Endothelial cell of umbilical vein (primary cell): ENCODE measurements at regions not wholly inside any gene's neighbourhood (a gene's known extent, or its start where the extent isn't known, plus 50 kb on each side); places are given as distances from the start of the nearest gene placed in this dataset.

Experiments
- BruUV-seq: library from RNA; stranded (reverse); fragments of 400-500 nt; replicated peaks from 2 replicates; lab custom pipeline; 2021; lab: Mats Ljungman, UMichigan
- CTCF ChIA-PET: fragments of 300-600, 350-600 bp; sonication (Branson Sonifier 250); formaldehyde crosslinking; loops from one replicate; lab custom pipeline; 2021; ENCODE audit warnings: antibody characterized with exemption, inconsistent platforms; lab: Charles Lee
- POLR2A ChIA-PET: fragments of 300-600, 350-600 bp; sonication (Branson Sonifier 250); formaldehyde crosslinking; loops from one replicate; lab custom pipeline; 2021; ENCODE audit warnings: antibody characterized with exemption, inconsistent platforms; lab: Charles Lee
- DNase-seq: peaks from one replicate; pipeline ENCODE4 v3.0.0-alpha.2; 2011; ENCODE audit warnings: low read depth, low spot score
- FAIRE-seq: peaks from 2 replicates; lab custom pipeline; 2011; peaks lifted over from hg19 to GRCh38; lab: Jason Lieb, UNC
- H2AFZ ChIP-seq: 2 replicates; pipeline ENCODE4 v1.6.0; 2012; ENCODE audit warnings: low read depth, low read length, control low read depth, inconsistent platforms
- H3K27ac ChIP-seq: 2 replicates; pipeline ENCODE4 v1.5.1; 2011; ENCODE audit warnings: low read depth, mild to moderate bottlenecking, control low read depth, low read length, moderate library complexity; ENCODE audit not compliant: insufficient read depth
- H3K27me3 ChIP-seq, 2 experiments: 2 replicates each; pipeline versions ENCODE4 v1.6.0 to v1.6.1; 2011; ENCODE audit warnings: low read length in 2 of 2, mixed read lengths in 1 of 2; ENCODE audit not compliant: control insufficient read depth in 2 of 2, insufficient read depth in 2 of 2
- H3K36me3 ChIP-seq, 2 experiments: 2 replicates in 1 of 2; 3 replicates in 1 of 2; pipeline ENCODE4 v1.5.1; 2011; ENCODE audit warnings: low read length in 2 of 2, mild to moderate bottlenecking in 1 of 2, moderate library complexity in 1 of 2; ENCODE audit not compliant: control insufficient read depth in 2 of 2, insufficient read depth in 2 of 2; ENCODE audit errors: extremely low read depth in 1 of 2
- H3K4me1 ChIP-seq: 3 replicates; pipeline ENCODE4 v1.5.1; 2011; ENCODE audit warnings: mild to moderate bottlenecking, low read length; ENCODE audit not compliant: control insufficient read depth, insufficient read depth; ENCODE audit errors: extremely low read depth
- H3K4me2 ChIP-seq: 2 replicates; pipeline ENCODE4 v1.6.1; 2011; ENCODE audit warnings: low read length, control low read depth, mixed read lengths; ENCODE audit not compliant: insufficient read depth
- H3K4me3 ChIP-seq, 3 experiments: fragments of 200-600 bp in 1 of 3; sonication (generic), shearing (Covaris generic) in 1 of 3; replicated peaks in 1 of 3; 2 replicates each; pipeline ENCODE4 v1.5.1; 2011 to 2016; ENCODE audit warnings: control low read depth in 3 of 3, low read length in 3 of 3, mild to moderate bottlenecking in 2 of 3, inconsistent platforms in 1 of 3, low read depth in 1 of 3, moderate library complexity in 1 of 3; ENCODE audit not compliant: insufficient read depth in 1 of 3
- H3K79me2 ChIP-seq: 2 replicates; pipeline ENCODE4 v1.6.0; 2012; ENCODE audit warnings: low read length, inconsistent platforms; ENCODE audit not compliant: control insufficient read depth, insufficient read depth
- H3K9ac ChIP-seq: replicated peaks from 2 replicates; pipeline ENCODE3; 2011; ENCODE audit warnings: low read length, control low read depth; ENCODE audit not compliant: insufficient read depth; ENCODE audit errors: extremely low read depth
- H3K9me1 ChIP-seq: replicated peaks from 3 replicates; pipeline ENCODE4 v1.6.0; 2011; ENCODE audit warnings: mild to moderate bottlenecking, low read length; ENCODE audit not compliant: control insufficient read depth, insufficient read depth; ENCODE audit errors: extremely low read depth
- H3K9me3 ChIP-seq: replicated peaks from 2 replicates; pipeline ENCODE4 v1.5.1; 2012; ENCODE audit warnings: low read length, inconsistent platforms; ENCODE audit not compliant: control insufficient read depth, insufficient read depth
- H4K20me1 ChIP-seq: replicated peaks from 2 replicates; pipeline ENCODE3; 2011; ENCODE audit warnings: mild to moderate bottlenecking, low read length; ENCODE audit not compliant: control insufficient read depth, insufficient read depth; ENCODE audit errors: extremely low read depth
- EZH2 ChIP-seq: IDR thresholded peaks from 2 replicates; pipeline ENCODE4 v1.6.1; 2012; ENCODE audit warnings: borderline replicate concordance, low read depth, mild to moderate bottlenecking, moderate library complexity, low read length, inconsistent platforms; ENCODE audit not compliant: severe bottlenecking
- FOS ChIP-seq: IDR thresholded peaks from 2 replicates; pipeline ENCODE4 v1.6.1; 2011; ENCODE audit warnings: mild to moderate bottlenecking, low read length, moderate library complexity, borderline replicate concordance; ENCODE audit not compliant: insufficient read depth
- GATA2 ChIP-seq: IDR thresholded peaks from 2 replicates; pipeline ENCODE4 v1.7.0; 2011; ENCODE audit warnings: low read depth, mild to moderate bottlenecking, moderate library complexity, mixed read lengths, low read length; ENCODE audit not compliant: insufficient read length, insufficient read depth
- JUN ChIP-seq: IDR thresholded peaks from 2 replicates; pipeline ENCODE4 v1.6.1; 2011; ENCODE audit warnings: borderline replicate concordance, low read depth; ENCODE audit not compliant: insufficient read length, insufficient read depth
- MYC ChIP-seq: IDR thresholded peaks from one replicate; pipeline ENCODE4 v1.6.1; 2011; ENCODE audit warnings: mild to moderate bottlenecking, low read depth, low read length
- POLR2A ChIP-seq: IDR thresholded peaks from 2 replicates; pipeline ENCODE4 v1.6.1; 2012; ENCODE audit warnings: low read depth, mild to moderate bottlenecking, control low read depth, low read length
- POLR2AphosphoS5 ChIP-seq: IDR thresholded peaks from 2 replicates; pipeline ENCODE4 v1.6.1; 2012; ENCODE audit warnings: low read depth, mild to moderate bottlenecking, control low read depth, low read length, moderate library complexity; ENCODE audit not compliant: insufficient read depth
- dilution Hi-C: fragments of 300-500 bp; cut with MboI; formaldehyde crosslinking; loops from one replicate; pipeline ENCODE4 v1.15.0; 2019; ENCODE audit warnings: low sequenced_read_pairs; ENCODE audit not compliant: extremely low pct_ligation_motif_present
- intact Hi-C: fragments of 100-400 bp; cut with micrococcal nuclease; formaldehyde crosslinking; loops from one replicate; pipeline ENCODE4 v1.10.0; 2022
- TF ChIP-seq, protein P1 (sequence below), 2 donors: IDR thresholded peaks; 1 replicate in 1 of 2; 2 replicates in 1 of 2; pipeline ENCODE4 v1.5.1; 2011; ENCODE audit warnings: low read length in 2 of 2, mild to moderate bottlenecking in 2 of 2, moderate library complexity in 2 of 2, control low read depth in 1 of 2, inconsistent platforms in 1 of 2, low read depth in 1 of 2; ENCODE audit not compliant: insufficient read depth in 1 of 2; ENCODE audit errors: extremely low read depth in 1 of 2
- TF ChIP-seq, protein P2 (sequence below): IDR thresholded peaks from 2 replicates; pipeline ENCODE4 v1.6.1; 2011; ENCODE audit not compliant: insufficient read depth, insufficient read length

DNA sequence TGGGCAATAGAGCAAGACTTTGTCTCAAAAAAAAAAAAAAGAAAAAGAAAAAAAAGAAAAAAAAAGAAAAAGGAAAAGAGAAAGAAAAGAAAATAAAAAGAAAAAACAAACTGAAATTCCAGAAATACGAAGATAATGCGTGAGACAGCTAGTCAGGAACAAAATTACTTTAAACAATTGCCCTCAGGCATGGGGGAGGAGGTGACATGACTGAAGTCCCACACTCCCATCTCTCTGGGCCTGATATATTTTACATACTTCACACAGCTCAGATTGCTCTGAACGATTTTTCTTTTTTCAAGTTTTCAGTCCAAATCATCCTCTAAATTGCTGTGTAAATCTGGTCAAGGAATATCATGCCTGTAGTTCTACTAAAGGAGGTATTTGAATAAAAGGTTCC, 409.5 kb upstream of the DEPDC1 start:
- TF ChIP-seq, protein P1, sequence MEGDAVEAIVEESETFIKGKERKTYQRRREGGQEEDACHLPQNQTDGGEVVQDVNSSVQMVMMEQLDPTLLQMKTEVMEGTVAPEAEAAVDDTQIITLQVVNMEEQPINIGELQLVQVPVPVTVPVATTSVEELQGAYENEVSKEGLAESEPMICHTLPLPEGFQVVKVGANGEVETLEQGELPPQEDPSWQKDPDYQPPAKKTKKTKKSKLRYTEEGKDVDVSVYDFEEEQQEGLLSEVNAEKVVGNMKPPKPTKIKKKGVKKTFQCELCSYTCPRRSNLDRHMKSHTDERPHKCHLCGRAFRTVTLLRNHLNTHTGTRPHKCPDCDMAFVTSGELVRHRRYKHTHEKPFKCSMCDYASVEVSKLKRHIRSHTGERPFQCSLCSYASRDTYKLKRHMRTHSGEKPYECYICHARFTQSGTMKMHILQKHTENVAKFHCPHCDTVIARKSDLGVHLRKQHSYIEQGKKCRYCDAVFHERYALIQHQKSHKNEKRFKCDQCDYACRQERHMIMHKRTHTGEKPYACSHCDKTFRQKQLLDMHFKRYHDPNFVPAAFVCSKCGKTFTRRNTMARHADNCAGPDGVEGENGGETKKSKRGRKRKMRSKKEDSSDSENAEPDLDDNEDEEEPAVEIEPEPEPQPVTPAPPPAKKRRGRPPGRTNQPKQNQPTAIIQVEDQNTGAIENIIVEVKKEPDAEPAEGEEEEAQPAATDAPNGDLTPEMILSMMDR (IDR thresholded peaks at IDR 0.05; ENCODE audit: extremely low read depth in 1 of 2, insufficient read depth in 1 of 2, low read depth in 1 of 2, low read length in 2 of 2), result no peak
- TF ChIP-seq GATA2, result no peak
- TF ChIP-seq, protein P2, sequence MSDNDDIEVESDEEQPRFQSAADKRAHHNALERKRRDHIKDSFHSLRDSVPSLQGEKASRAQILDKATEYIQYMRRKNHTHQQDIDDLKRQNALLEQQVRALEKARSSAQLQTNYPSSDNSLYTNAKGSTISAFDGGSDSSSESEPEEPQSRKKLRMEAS, result no peak
- no peak for TF ChIP-seq MYC
- TF ChIP-seq POLR2A, result no peak
- no peak for TF ChIP-seq POLR2AphosphoS5
- no peak for TF ChIP-seq JUN
- TF ChIP-seq EZH2, result no peak
- TF ChIP-seq FOS, result no peak
- no peaks in the 10 kb centered on the region for H3K27me3 ChIP-seq
- H3K4me2 ChIP-seq, result no peak overlapping the region
- no peak overlapping the region for H3K4me3 ChIP-seq
- FAIRE-seq (no peak), DNase-seq (no peak)
- no peaks in the 10 kb centered on the region for H3K4me1 ChIP-seq
- no peaks in the 10 kb centered on the region for H3K9me3 ChIP-seq
- no peaks in the 10 kb centered on the region for H3K79me2 ChIP-seq
- no peaks in the 10 kb centered on the region for H3K36me3 ChIP-seq
- intact Hi-C loops, result no loop called here
- no peak overlapping the region for H3K27ac ChIP-seq
- no peaks in the 10 kb centered on the region for H3K9me1 ChIP-seq
- ChIA-PET CTCF (no interaction called here), POLR2A (no interaction called here)
- H3K9ac ChIP-seq, result no peak overlapping the region
- BruUV-seq, result no TSS peak
- dilution Hi-C loops, result no loop called here
- H2AFZ ChIP-seq, result no peak overlapping the region
- H4K20me1 ChIP-seq, result no peaks in the 10 kb centered on the region
